ENCODE measurements at regions not wholly inside any gene's neighbourhood (a gene's known extent, or its start where the extent isn't known, plus 50 kb on each side); places are given as distances from the start of the nearest gene placed in this dataset.

GRCh38 chr9:28758341-28758740 is 1185.1 kb upstream of the C9orf72 start:
- Histone ChIP-seq H3K27ac (ENCODE audit: insufficient read depth in 1 of 2, low read depth in 1 of 2, low read length in 2 of 2, poor library complexity in 1 of 2, severe bottlenecking in 2 of 2) (no peak overlapping the region), H3K27me3 (replicated peaks in 2 of 5; ENCODE audit: control insufficient read depth in 4 of 5, insufficient read depth in 5 of 5, low read length in 4 of 5) (no peaks in the 10 kb centered on the region), H3K4me1 (ENCODE audit: control extremely low read depth in 1 of 4, control insufficient read depth in 4 of 4, insufficient read depth in 4 of 4, low read length in 3 of 4) (peaks cover 0 to 6% (median 0%) of the 10 kb centered on the region in 4 experiments), H3K36me3 (ENCODE audit: control insufficient read depth in 4 of 4, insufficient read depth in 4 of 4, low read length in 3 of 4) (no peaks in the 10 kb centered on the region), H3K4me3 (ENCODE audit: control insufficient read depth in 1 of 7, extremely low read depth in 1 of 7, insufficient read depth in 4 of 7, low read depth in 2 of 7, low read length in 6 of 7) (no peak overlapping the region), H3K9me3 (ENCODE audit: control extremely low read depth in 1 of 5, control insufficient read depth in 4 of 5, insufficient read depth in 2 of 5, low read depth in 1 of 5, low read length in 4 of 5) (no peaks in the 10 kb centered on the region)
- WGBS (ENCODE audit: insufficient coverage): no CpG with 5 or more reads among the region's 1 CpG
- CTCF ChIA-PET: no interaction called here
- no peak for DNase-seq
- POLR2A ChIA-PET: no interaction called here

DNA sequence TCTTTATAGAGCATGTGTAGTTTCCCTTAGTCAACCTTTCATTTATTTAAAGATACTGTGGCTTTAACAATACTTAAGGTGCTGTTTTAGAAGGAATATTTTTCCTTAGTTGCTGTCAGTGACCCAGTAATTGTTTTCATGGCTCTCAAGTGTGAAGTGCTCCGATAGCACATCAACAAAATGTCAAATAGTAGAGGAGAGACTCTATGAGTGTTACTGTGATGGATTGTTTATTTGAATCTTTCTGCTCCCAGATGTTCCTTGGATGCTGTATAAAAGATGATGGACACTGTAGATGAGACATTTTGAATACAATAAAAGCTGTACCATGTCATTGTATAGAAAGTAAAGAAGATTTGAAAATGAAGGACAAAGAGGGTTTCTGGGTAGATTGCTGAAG is 1185.7 kb upstream of the C9orf72 start:
- H3K27me3 ChIP-seq (replicated peaks in 2 of 5; ENCODE audit: control insufficient read depth in 4 of 5, insufficient read depth in 5 of 5, low read length in 4 of 5): no peaks in the 10 kb centered on the region
- POLR2A ChIA-PET: no interaction called here
- no peak overlapping the region for H3K27ac ChIP-seq (ENCODE audit: insufficient read depth in 1 of 2, low read depth in 1 of 2, low read length in 2 of 2, poor library complexity in 1 of 2, severe bottlenecking in 2 of 2)
- no peak overlapping the region for H3K4me3 ChIP-seq (ENCODE audit: control insufficient read depth in 1 of 7, extremely low read depth in 1 of 7, insufficient read depth in 4 of 7, low read depth in 2 of 7, low read length in 6 of 7)
- WGBS (ENCODE audit: insufficient coverage): 83% methylated on average over 1 of the region's 1 CpG
- peaks cover 0 to 6% (median 0%) of the 10 kb centered on the region in 4 experiments for H3K4me1 ChIP-seq (ENCODE audit: control extremely low read depth in 1 of 4, control insufficient read depth in 4 of 4, insufficient read depth in 4 of 4, low read length in 3 of 4)
- H3K9me3 ChIP-seq (ENCODE audit: control extremely low read depth in 1 of 5, control insufficient read depth in 4 of 5, insufficient read depth in 2 of 5, low read depth in 1 of 5, low read length in 4 of 5): no peaks in the 10 kb centered on the region
- DNase-seq: no peak
- CTCF ChIA-PET: no interaction called here
- no peaks in the 10 kb centered on the region for H3K36me3 ChIP-seq (ENCODE audit: control insufficient read depth in 4 of 4, insufficient read depth in 4 of 4, low read length in 3 of 4)

- Histone ChIP-seq H3K27me3 (replicated peaks in 2 of 5; ENCODE audit: control insufficient read depth in 4 of 5, insufficient read depth in 5 of 5, low read length in 4 of 5) (no peaks in the 10 kb centered on the region), H3K27ac (ENCODE audit: insufficient read depth in 1 of 2, low read depth in 1 of 2, low read length in 2 of 2, poor library complexity in 1 of 2, severe bottlenecking in 2 of 2) (no peak overlapping the region), H3K4me3 (ENCODE audit: control insufficient read depth in 1 of 7, extremely low read depth in 1 of 7, insufficient read depth in 4 of 7, low read depth in 2 of 7, low read length in 6 of 7) (no peak overlapping the region), H3K9me3 (ENCODE audit: control extremely low read depth in 1 of 5, control insufficient read depth in 4 of 5, insufficient read depth in 2 of 5, low read depth in 1 of 5, low read length in 4 of 5) (peaks cover 0 to 2% (median 0%) of the 10 kb centered on the region in 5 experiments), H3K4me1 (ENCODE audit: control extremely low read depth in 1 of 4, control insufficient read depth in 4 of 4, insufficient read depth in 4 of 4, low read length in 3 of 4) (peaks cover 0 to 6% (median 0%) of the 10 kb centered on the region in 4 experiments), H3K36me3 (ENCODE audit: control insufficient read depth in 4 of 4, insufficient read depth in 4 of 4, low read length in 3 of 4) (no peaks in the 10 kb centered on the region)
- peak in 2 of 3 donors; percentile 4 to 27 for DNase-seq
- no CpG with 5 or more reads among the region's 1 CpG for WGBS (ENCODE audit: insufficient coverage)
- ChIA-PET CTCF (interaction anchor here (1.4 kb wide), 1 partner anchor 12 kb away, joined by 3 read pairs; no protein-coding TSS in a partner anchor), POLR2A (no interaction called here)
Observed at GRCh38 chr9:28762167-28762566, 1188.9 kb upstream of the C9orf72 start.

GRCh38 chr9:28764532-28764931 is 1191.3 kb upstream of the C9orf72 start:
- POLR2A ChIA-PET: no interaction called here
- Histone ChIP-seq H3K9me3 (ENCODE audit: control extremely low read depth in 1 of 5, control insufficient read depth in 4 of 5, insufficient read depth in 2 of 5, low read depth in 1 of 5, low read length in 4 of 5) (peaks cover 0 to 2% (median 0%) of the 10 kb centered on the region in 5 experiments), H3K4me1 (ENCODE audit: control extremely low read depth in 1 of 4, control insufficient read depth in 4 of 4, insufficient read depth in 4 of 4, low read length in 3 of 4) (peaks cover 0 to 6% (median 0%) of the 10 kb centered on the region in 4 experiments), H3K27ac (ENCODE audit: insufficient read depth in 1 of 2, low read depth in 1 of 2, low read length in 2 of 2, poor library complexity in 1 of 2, severe bottlenecking in 2 of 2) (no peak overlapping the region), H3K4me3 (ENCODE audit: control insufficient read depth in 1 of 7, extremely low read depth in 1 of 7, insufficient read depth in 4 of 7, low read depth in 2 of 7, low read length in 6 of 7) (no peak overlapping the region), H3K27me3 (replicated peaks in 2 of 5; ENCODE audit: control insufficient read depth in 4 of 5, insufficient read depth in 5 of 5, low read length in 4 of 5) (no peaks in the 10 kb centered on the region), H3K36me3 (ENCODE audit: control insufficient read depth in 4 of 4, insufficient read depth in 4 of 4, low read length in 3 of 4) (no peaks in the 10 kb centered on the region)
- no CpG with 5 or more reads among the region's 1 CpG for WGBS (ENCODE audit: insufficient coverage)
- CTCF ChIA-PET: interaction anchor here (1.0 to 1.6 kb wide), 2 partner anchors 10 kb away, joined by 4 to 9 read pairs; no protein-coding TSS in a partner anchor
- no peak for DNase-seq

DNA sequence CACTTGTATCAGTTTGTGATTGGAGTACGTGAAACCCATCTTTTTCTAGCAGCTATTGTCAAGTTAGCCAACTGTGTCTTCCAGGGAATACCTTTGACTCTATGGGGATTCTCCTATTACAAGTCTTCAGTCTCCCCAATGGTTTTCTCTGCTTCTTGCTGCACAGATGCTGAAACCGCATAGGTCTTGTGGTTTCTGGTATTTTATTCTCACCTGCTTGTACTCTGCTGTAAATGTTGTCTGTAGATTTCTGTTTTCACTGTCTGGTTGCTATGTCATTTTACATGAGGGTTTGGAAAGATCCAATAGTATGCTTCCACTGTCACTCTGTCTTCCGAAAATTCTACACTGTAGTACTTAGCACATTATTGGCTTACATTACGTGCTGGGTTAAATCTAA is 1196.9 kb upstream of the C9orf72 start:
- Histone ChIP-seq H3K9me3 (ENCODE audit: control extremely low read depth in 1 of 5, control insufficient read depth in 4 of 5, insufficient read depth in 2 of 5, low read depth in 1 of 5, low read length in 4 of 5) (peaks cover 0 to 2% (median 0%) of the 10 kb centered on the region in 5 experiments), H3K4me3 (ENCODE audit: control insufficient read depth in 1 of 7, extremely low read depth in 1 of 7, insufficient read depth in 4 of 7, low read depth in 2 of 7, low read length in 6 of 7) (no peak overlapping the region), H3K27ac (ENCODE audit: insufficient read depth in 1 of 2, low read depth in 1 of 2, low read length in 2 of 2, poor library complexity in 1 of 2, severe bottlenecking in 2 of 2) (no peak overlapping the region), H3K27me3 (replicated peaks in 2 of 5; ENCODE audit: control insufficient read depth in 4 of 5, insufficient read depth in 5 of 5, low read length in 4 of 5) (no peaks in the 10 kb centered on the region), H3K4me1 (ENCODE audit: control extremely low read depth in 1 of 4, control insufficient read depth in 4 of 4, insufficient read depth in 4 of 4, low read length in 3 of 4) (no peaks in the 10 kb centered on the region), H3K36me3 (ENCODE audit: control insufficient read depth in 4 of 4, insufficient read depth in 4 of 4, low read length in 3 of 4) (no peaks in the 10 kb centered on the region)
- CTCF ChIA-PET: no interaction called here
- POLR2A ChIA-PET: no interaction called here
- DNase-seq: no peak
- WGBS (ENCODE audit: insufficient coverage): 95% methylated on average over 2 of the region's 4 CpGs

DNA sequence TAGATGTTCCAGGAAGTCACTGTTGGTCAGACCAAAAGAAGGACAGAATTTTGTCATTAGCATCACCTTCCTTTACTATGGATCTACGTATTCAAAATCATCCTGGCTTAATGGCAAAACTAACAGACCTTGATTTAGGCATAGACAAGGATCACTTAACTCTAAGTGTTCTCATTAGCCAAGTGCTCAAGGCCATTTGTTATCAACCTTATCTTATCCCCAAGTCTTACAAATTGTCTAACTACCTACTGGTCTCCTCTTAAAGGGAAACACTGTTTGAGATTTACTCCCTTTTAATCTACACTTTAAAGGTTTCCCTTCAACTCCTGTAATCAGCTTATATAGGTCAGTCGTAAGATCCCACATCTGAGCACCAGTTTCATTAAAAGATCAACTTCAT is 1197.5 kb upstream of the C9orf72 start:
- no peaks in the 10 kb centered on the region for H3K9me3 ChIP-seq (ENCODE audit: control extremely low read depth in 1 of 5, control insufficient read depth in 4 of 5, insufficient read depth in 2 of 5, low read depth in 1 of 5, low read length in 4 of 5)
- no peak overlapping the region for H3K27ac ChIP-seq (ENCODE audit: insufficient read depth in 1 of 2, low read depth in 1 of 2, low read length in 2 of 2, poor library complexity in 1 of 2, severe bottlenecking in 2 of 2)
- DNase-seq: no peak
- no peak overlapping the region for H3K4me3 ChIP-seq (ENCODE audit: control insufficient read depth in 1 of 7, extremely low read depth in 1 of 7, insufficient read depth in 4 of 7, low read depth in 2 of 7, low read length in 6 of 7)
- 100% methylated on average over 1 of the region's 2 CpGs for WGBS (ENCODE audit: insufficient coverage)
- H3K36me3 ChIP-seq (ENCODE audit: control insufficient read depth in 4 of 4, insufficient read depth in 4 of 4, low read length in 3 of 4): no peaks in the 10 kb centered on the region
- no peaks in the 10 kb centered on the region for H3K27me3 ChIP-seq (replicated peaks in 2 of 5; ENCODE audit: control insufficient read depth in 4 of 5, insufficient read depth in 5 of 5, low read length in 4 of 5)
- POLR2A ChIA-PET: no interaction called here
- H3K4me1 ChIP-seq (ENCODE audit: control extremely low read depth in 1 of 4, control insufficient read depth in 4 of 4, insufficient read depth in 4 of 4, low read length in 3 of 4): no peaks in the 10 kb centered on the region
- CTCF ChIA-PET: no interaction called here

- H3K36me3 ChIP-seq (ENCODE audit: control insufficient read depth in 4 of 4, insufficient read depth in 4 of 4, low read length in 3 of 4): no peaks in the 10 kb centered on the region
- H3K27ac ChIP-seq (ENCODE audit: insufficient read depth in 1 of 2, low read depth in 1 of 2, low read length in 2 of 2, poor library complexity in 1 of 2, severe bottlenecking in 2 of 2): no peak overlapping the region
- 51% methylated on average over 4 of the region's 8 CpGs for WGBS (ENCODE audit: insufficient coverage)
- no peaks in the 10 kb centered on the region for H3K4me1 ChIP-seq (ENCODE audit: control extremely low read depth in 1 of 4, control insufficient read depth in 4 of 4, insufficient read depth in 4 of 4, low read length in 3 of 4)
- H3K4me3 ChIP-seq (ENCODE audit: control insufficient read depth in 1 of 7, extremely low read depth in 1 of 7, insufficient read depth in 4 of 7, low read depth in 2 of 7, low read length in 6 of 7): no peak overlapping the region
- no peaks in the 10 kb centered on the region for H3K27me3 ChIP-seq (replicated peaks in 2 of 5; ENCODE audit: control insufficient read depth in 4 of 5, insufficient read depth in 5 of 5, low read length in 4 of 5)
- no peaks in the 10 kb centered on the region for H3K9me3 ChIP-seq (ENCODE audit: control extremely low read depth in 1 of 5, control insufficient read depth in 4 of 5, insufficient read depth in 2 of 5, low read depth in 1 of 5, low read length in 4 of 5)
- DNase-seq: peak; percentile 29 to 54 (median 45)
- POLR2A ChIA-PET: interaction anchor here (0.6 to 0.7 kb wide), 2 partner anchors 66 to 254 kb away, joined by 3 to 7 read pairs; no protein-coding TSS in a partner anchor
- CTCF ChIA-PET: interaction anchor here (0.6 to 2.1 kb wide), 9 partner anchors 10 to 916 kb away, joined by 3 to 9 read pairs (median 3); no protein-coding TSS in a partner anchor
Observed at GRCh38 chr9:28774433-28775235, 1201.4 kb upstream of the C9orf72 start.
